Vagina (tissue), 2 donors: ENCODE measurements at regions not wholly inside any gene's neighbourhood (a gene's known extent, or its start where the extent isn't known, plus 50 kb on each side); places are given as distances from the start of the nearest gene placed in this dataset.

Source experiments
- POLR2A ChIP-seq, 2 donors: fragments of 450-650 bp; IDR thresholded peaks; one replicate each; pipeline ENCODE4 v1.6.1; 2017; ENCODE audit warnings: antibody characterized with exemption in 2 of 2, mild to moderate bottlenecking in 2 of 2, moderate library complexity in 2 of 2
- POLR2AphosphoS5 ChIP-seq, 2 donors: sonication (generic); formaldehyde crosslinking; IDR thresholded peaks; one replicate each; pipeline ENCODE4 v1.9.0; 2017; ENCODE audit warnings: antibody characterized with exemption in 2 of 2, mild to moderate bottlenecking in 2 of 2, low read depth in 1 of 2; ENCODE audit not compliant: insufficient read depth in 1 of 2
- TF ChIP-seq, protein P1 (sequence below), 3 experiments: fragments of 450-650 bp in 2 of 3; fragments of 200-600 bp in 1 of 3; sonication (generic) in 1 of 3; IDR thresholded peaks; one replicate each; pipeline ENCODE4 v1.5.1; 2017 to 2019; ENCODE audit warnings: antibody characterized with exemption in 3 of 3, mild to moderate bottlenecking in 2 of 3, moderate library complexity in 2 of 3

DNA sequence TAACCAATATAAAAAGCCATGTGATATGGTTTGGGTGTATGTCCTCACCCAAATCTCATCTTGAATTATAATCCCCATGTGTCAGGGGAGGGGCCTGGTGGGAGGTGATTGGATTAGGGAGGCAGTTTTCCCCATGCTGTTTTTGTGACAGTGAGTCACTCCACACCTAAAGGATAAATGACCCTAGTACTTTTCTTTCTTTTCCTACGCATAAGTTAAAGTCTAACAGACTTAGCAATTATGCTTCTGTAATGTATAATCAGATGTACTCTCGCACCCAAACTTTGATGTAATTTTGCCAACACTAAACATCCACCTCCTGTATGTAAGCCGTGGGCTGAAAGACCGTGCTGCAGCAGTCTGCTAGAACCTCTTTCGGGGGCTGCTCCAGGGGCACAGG, 97.2 kb upstream of the DSEL start:
- TF ChIP-seq, protein P1, sequence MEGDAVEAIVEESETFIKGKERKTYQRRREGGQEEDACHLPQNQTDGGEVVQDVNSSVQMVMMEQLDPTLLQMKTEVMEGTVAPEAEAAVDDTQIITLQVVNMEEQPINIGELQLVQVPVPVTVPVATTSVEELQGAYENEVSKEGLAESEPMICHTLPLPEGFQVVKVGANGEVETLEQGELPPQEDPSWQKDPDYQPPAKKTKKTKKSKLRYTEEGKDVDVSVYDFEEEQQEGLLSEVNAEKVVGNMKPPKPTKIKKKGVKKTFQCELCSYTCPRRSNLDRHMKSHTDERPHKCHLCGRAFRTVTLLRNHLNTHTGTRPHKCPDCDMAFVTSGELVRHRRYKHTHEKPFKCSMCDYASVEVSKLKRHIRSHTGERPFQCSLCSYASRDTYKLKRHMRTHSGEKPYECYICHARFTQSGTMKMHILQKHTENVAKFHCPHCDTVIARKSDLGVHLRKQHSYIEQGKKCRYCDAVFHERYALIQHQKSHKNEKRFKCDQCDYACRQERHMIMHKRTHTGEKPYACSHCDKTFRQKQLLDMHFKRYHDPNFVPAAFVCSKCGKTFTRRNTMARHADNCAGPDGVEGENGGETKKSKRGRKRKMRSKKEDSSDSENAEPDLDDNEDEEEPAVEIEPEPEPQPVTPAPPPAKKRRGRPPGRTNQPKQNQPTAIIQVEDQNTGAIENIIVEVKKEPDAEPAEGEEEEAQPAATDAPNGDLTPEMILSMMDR (IDR thresholded peaks at IDR 0.05) = no peak
- TF ChIP-seq POLR2A (IDR thresholded peaks at IDR 0.05) (no peak), POLR2AphosphoS5 (IDR thresholded peaks at IDR 0.05; ENCODE audit: insufficient read depth in 1 of 2, low read depth in 1 of 2) (no peak)
